Heart right ventricle (tissue), 16 donors: ENCODE measurements at regions not wholly inside any gene's neighbourhood (a gene's known extent, or its start where the extent isn't known, plus 50 kb on each side); places are given as distances from the start of the nearest gene placed in this dataset.

Experiments used
- ATAC-seq, 8 donors: fragments of 200-7000 bp; cut with Tn5 transposase; one replicate each; pipeline ENCODE4 v1.9.1; 2020; ENCODE audit warnings: mild to moderate bottlenecking in 8 of 8, moderate library complexity in 8 of 8, moderate number of reproducible peaks in 1 of 8
- DNase-seq, 2 donors: peaks; one replicate each; pipeline ENCODE4 v3.0.0-alpha.2; 2020
- H3K27ac ChIP-seq, 10 donors: fragments of 200-600 bp; sonication (generic) in 2 of 10; one replicate each; pipeline versions ENCODE4 v1.5.0 to v1.8.0; 2020 to 2022; ENCODE audit warnings: mild to moderate bottlenecking in 3 of 10
- H3K27me3 ChIP-seq, 7 donors: fragments of 200-600 bp; one replicate each; pipeline ENCODE4 v1.8.0; 2021 to 2022; ENCODE audit warnings: mild to moderate bottlenecking in 2 of 7
- H3K36me3 ChIP-seq, 9 donors: fragments of 200-600 bp; sonication (generic) in 1 of 9; one replicate each; pipeline versions ENCODE4 v1.5.0 to v1.8.0; 2020 to 2022; ENCODE audit warnings: mild to moderate bottlenecking in 2 of 9
- H3K4me1 ChIP-seq, 9 donors: fragments of 200-600 bp; sonication (generic) in 1 of 9; one replicate each; pipeline versions ENCODE4 v1.5.0 to v1.8.0; 2020 to 2022; ENCODE audit warnings: mild to moderate bottlenecking in 4 of 9
- H3K4me3 ChIP-seq, 10 donors: fragments of 200-600 bp; sonication (generic) in 2 of 10; one replicate each; pipeline versions ENCODE4 v1.5.0 to v1.8.0; 2020 to 2022; ENCODE audit warnings: mild to moderate bottlenecking in 7 of 10, moderate library complexity in 2 of 10
- H3K9me3 ChIP-seq, 11 donors: fragments of 200-600 bp in 10 of 11; sonication (generic) in 2 of 11; one replicate each; pipeline versions ENCODE4 v1.5.0 to v1.8.0; 2013 to 2022; ENCODE audit warnings: mild to moderate bottlenecking in 2 of 11, control low read depth in 1 of 11, moderate library complexity in 1 of 11
- CTCF ChIP-seq, 9 donors: fragments of 200-600 bp; sonication (generic) in 2 of 9; IDR thresholded peaks; one replicate each; pipeline versions ENCODE4 v1.5.0 to v1.8.0; 2021 to 2022; ENCODE audit warnings: antibody characterized with exemption in 9 of 9, mild to moderate bottlenecking in 5 of 9, moderate library complexity in 1 of 9
- WGBS, 2 donors: extraction: QIAGEN DNeasy Blood & Tissue Kit; methylation state at CpG; one replicate each; pipeline ENCODE4 v1.1.7; 2013; ENCODE audit warnings: inconsistent platforms in 1 of 2; 5-methylcytosine and 5-hydroxymethylcytosine counted together
- intact Hi-C, 10 donors: fragments of 100-400 bp; cut with DNase I; formaldehyde crosslinking; loops; one replicate each; pipeline versions ENCODE4 v1.11.1 to v1.14.2; 2022
- donor health status: Arrhythmogenic right ventricular cardiomyopathy.
- donor health status: ischemic (EF 13 %, LVEDD 7.1; RV severe dilation, severe dysfunction).
- donor health status: healthy with polysubstance abuse.
- donor health status: DM: no; HTN: yes; CAD: no.
- donor health status: DM: no; HTN: no; CAD: no.
- donor health status: ischemic (EF 25% LVEDD 6.9; RV normal size, moderate dysfunction).
- donor health status: ischemic (EF 25% LVEDD 5.7; RV mildly dilated, moderate dysfunction).
- donor health status: healthy.
- donor health status: DM: yes; HTN: yes; CAD: no.
- donor health status: Ischemic cardiomyopathy.
- donor health status: ischemic (EF 35%, LVEDD 5.7; RV mildly dilated, moderate dysfunction).
- donor health status: nonischemic (EF 11% LVEDD 7.7; RV severe dilation, severe dysfunction).
- donor health status: DM: yes; HTN: yes; CAD: no.
- donor health status: PGD.
- donor health status: ischemic (EF 29% LVEDD 5.4; RV normal size, mild dysfunction).
- donor health status: nonischemic (EF 23%, LVEDD 6.1; RV moderate dilation, normal function).

GRCh38 chr15:29461877-29462276, 192.3 kb upstream of the NSMCE3 start:
- DNase-seq, result no peak
- 73 to 92% methylated on average over 3 of the region's 3 CpGs for WGBS, 2 donors
- no peak for ATAC-seq

GRCh38 chr15:29458361-29458760, 188.7 kb upstream of the NSMCE3 start:
- peaks cover 0 to 7% (median 0%) of the 10 kb centered on the region in 9 donors for H3K4me1 ChIP-seq
- intact Hi-C loops, result loop anchor here in 1 of 10 donors (5.0 kb wide), 1 partner anchor 49 kb away; no protein-coding TSS in a partner anchor
- no peaks in the 10 kb centered on the region for H3K9me3 ChIP-seq

More at GRCh38 chr15:29461877-29462276, 192.3 kb upstream of the NSMCE3 start:
- intact Hi-C loops, result no loop called here
- no peak overlapping the region for H3K27ac ChIP-seq
- no peak overlapping the region for H3K4me3 ChIP-seq
- H3K36me3 ChIP-seq, result no peaks in the 10 kb centered on the region
- peaks cover 0 to 12% (median 6%) of the 10 kb centered on the region in 9 donors for H3K4me1 ChIP-seq
- no peaks in the 10 kb centered on the region for H3K27me3 ChIP-seq
- TF ChIP-seq CTCF (IDR thresholded peaks at IDR 0.05), result no peak
- H3K9me3 ChIP-seq, result no peaks in the 10 kb centered on the region

GRCh38 chr15:29457729-29458128, 188.1 kb upstream of the NSMCE3 start:
- 82 to 87% methylated on average over 6 of the region's 6 CpGs for WGBS, 2 donors
- Histone ChIP-seq H3K4me3 (no peak overlapping the region), H3K27me3 (no peaks in the 10 kb centered on the region), H3K9me3 (no peaks in the 10 kb centered on the region), H3K36me3 (no peaks in the 10 kb centered on the region), H3K4me1 (peaks cover 0 to 11% (median 0%) of the 10 kb centered on the region in 9 donors), H3K27ac (no peak overlapping the region)
- ATAC-seq (no peak), DNase-seq (no peak)
- intact Hi-C loops, result loop anchor here in 1 of 10 donors (5.0 kb wide), 1 partner anchor 50 kb away; no protein-coding TSS in a partner anchor
- no peak for TF ChIP-seq CTCF (IDR thresholded peaks at IDR 0.05)

More at GRCh38 chr15:29458361-29458760, 188.7 kb upstream of the NSMCE3 start:
- Histone ChIP-seq H3K36me3 (no peaks in the 10 kb centered on the region), H3K27me3 (no peaks in the 10 kb centered on the region), H3K4me3 (no peak overlapping the region), H3K27ac (no peak overlapping the region)
- TF ChIP-seq CTCF (IDR thresholded peaks at IDR 0.05), result no peak
- ATAC-seq (no peak), DNase-seq (no peak)
- WGBS, 2 donors, result 79 to 83% methylated on average over 7 of the region's 7 CpGs

GRCh38 chr15:29456964-29457363, 187.3 kb upstream of the NSMCE3 start:
- H3K4me1 ChIP-seq, result peaks cover 0 to 11% (median 0%) of the 10 kb centered on the region in 9 donors
- 59 to 68% methylated on average over 8 of the region's 8 CpGs for WGBS, 2 donors
- no peaks in the 10 kb centered on the region for H3K9me3 ChIP-seq
- intact Hi-C loops, result loop anchor here in 1 of 10 donors (5.0 kb wide), 1 partner anchor 50 kb away; no protein-coding TSS in a partner anchor
- no peak overlapping the region for H3K27ac ChIP-seq
- ATAC-seq, result no peak
- no peak for DNase-seq
- no peaks in the 10 kb centered on the region for H3K27me3 ChIP-seq
- H3K4me3 ChIP-seq, result no peak overlapping the region
- TF ChIP-seq CTCF (IDR thresholded peaks at IDR 0.05), result no peak
- no peaks in the 10 kb centered on the region for H3K36me3 ChIP-seq
